ENCODE measurements at regions not wholly inside any gene's neighbourhood (a gene's known extent, or its start where the extent isn't known, plus 50 kb on each side); places are given as distances from the start of the nearest gene placed in this dataset.
"Not testable (repeated sequence)": the region's sequence is repeated elsewhere in the genome, so short reads cannot be mapped to it uniquely, and the experiment has no call there.

DNA sequence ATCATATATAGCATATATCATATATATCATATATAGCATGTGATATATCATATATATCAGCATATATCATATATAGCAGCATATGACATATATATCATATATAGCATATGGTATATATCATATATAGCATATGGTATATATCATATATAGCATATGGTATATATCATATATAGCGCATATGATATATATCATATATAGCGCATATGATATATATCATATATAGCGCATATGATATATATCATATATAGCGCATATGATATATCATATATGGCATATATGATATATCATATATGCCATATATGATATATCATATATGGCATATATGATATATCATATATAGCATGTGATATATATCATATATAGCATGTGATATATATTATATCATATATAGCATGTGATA lies 680.4 kb upstream of the HS3ST1 start:
- TF ChIP-seq POLR2A (IDR thresholded peaks at IDR 0.05), result not testable (repeated sequence)
- TF ChIP-seq, protein P1, sequence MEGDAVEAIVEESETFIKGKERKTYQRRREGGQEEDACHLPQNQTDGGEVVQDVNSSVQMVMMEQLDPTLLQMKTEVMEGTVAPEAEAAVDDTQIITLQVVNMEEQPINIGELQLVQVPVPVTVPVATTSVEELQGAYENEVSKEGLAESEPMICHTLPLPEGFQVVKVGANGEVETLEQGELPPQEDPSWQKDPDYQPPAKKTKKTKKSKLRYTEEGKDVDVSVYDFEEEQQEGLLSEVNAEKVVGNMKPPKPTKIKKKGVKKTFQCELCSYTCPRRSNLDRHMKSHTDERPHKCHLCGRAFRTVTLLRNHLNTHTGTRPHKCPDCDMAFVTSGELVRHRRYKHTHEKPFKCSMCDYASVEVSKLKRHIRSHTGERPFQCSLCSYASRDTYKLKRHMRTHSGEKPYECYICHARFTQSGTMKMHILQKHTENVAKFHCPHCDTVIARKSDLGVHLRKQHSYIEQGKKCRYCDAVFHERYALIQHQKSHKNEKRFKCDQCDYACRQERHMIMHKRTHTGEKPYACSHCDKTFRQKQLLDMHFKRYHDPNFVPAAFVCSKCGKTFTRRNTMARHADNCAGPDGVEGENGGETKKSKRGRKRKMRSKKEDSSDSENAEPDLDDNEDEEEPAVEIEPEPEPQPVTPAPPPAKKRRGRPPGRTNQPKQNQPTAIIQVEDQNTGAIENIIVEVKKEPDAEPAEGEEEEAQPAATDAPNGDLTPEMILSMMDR (IDR thresholded peaks at IDR 0.05), result not testable (repeated sequence)
